IPS DF 4.7 (cell line): ENCODE measurements at regions not wholly inside any gene's neighbourhood (a gene's known extent, or its start where the extent isn't known, plus 50 kb on each side); places are given as distances from the start of the nearest gene placed in this dataset.

Source experiments
- DNase-seq: peaks from one replicate; pipeline ENCODE4 v3.0.0-alpha.2; 2013; ENCODE audit warnings: low spot score; ENCODE audit errors: extremely low read depth

DNA sequence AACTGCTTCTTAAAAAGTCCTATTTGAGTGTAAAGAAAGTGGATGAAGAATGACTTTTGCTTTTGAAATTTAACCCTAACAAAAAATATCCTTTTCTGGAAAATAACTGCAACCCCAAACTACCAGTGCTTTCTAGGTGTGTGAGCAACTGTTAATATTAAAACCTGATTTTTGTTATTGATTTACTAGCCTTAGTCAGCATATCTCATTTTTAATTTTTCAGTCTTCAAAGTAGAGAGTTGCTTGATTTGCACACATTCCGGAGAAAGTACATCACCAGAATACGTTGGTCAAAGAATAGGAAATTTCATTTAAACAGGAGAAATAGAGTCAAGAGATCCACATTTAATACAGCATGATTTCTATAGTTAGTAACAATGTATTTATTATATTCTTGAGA, 141.8 kb upstream of the ADAMTS5 start:
- no peak for DNase-seq

DNA sequence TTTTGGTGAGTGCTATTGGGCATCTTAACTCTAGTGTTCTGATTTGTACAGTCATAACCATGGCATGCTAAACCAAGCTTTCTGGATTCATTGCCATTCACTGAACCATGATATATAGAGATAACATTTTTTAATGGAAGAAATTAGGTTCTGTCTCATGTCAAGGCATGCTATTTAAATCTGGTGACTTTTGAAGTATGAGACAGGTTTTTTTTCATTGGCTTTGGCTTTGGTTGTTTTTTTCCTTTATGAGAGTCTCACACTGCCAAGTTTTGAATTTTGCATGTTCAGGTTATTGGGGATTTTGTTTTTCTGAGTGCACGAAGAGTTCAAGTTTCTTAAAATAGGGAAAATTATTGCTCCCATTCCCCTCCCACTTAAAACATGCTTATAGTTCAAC, 141.3 kb upstream of the ADAMTS5 start:
- no peak for DNase-seq

DNA sequence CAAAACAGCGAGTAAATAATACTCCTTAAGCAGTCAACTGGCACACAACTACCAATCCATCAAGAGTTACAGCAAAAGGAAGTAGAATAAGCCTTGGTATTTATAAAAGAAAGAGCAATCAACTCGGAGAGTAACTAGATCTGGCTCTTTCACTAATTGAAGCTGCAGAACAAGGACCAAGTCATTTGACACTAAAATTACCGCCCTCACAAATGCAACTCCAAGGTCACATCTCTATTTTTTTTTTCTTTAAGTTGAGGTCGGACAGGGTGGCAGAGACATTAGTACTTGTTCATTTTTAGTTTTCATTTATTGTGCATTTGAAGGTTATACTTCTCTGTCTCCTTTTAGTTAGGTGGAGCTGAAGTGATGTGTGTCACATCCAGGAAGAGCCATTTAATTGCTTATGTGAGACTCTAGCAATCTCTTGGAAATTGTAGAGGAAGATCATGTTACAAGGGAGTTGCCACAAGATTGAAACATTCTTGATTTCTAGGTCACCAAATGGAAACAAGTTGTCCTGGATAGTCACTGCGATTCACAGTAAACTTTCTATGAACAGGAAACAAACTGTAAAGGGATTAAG, 138.1 kb upstream of the ADAMTS5 start:
- no peak for DNase-seq

DNA sequence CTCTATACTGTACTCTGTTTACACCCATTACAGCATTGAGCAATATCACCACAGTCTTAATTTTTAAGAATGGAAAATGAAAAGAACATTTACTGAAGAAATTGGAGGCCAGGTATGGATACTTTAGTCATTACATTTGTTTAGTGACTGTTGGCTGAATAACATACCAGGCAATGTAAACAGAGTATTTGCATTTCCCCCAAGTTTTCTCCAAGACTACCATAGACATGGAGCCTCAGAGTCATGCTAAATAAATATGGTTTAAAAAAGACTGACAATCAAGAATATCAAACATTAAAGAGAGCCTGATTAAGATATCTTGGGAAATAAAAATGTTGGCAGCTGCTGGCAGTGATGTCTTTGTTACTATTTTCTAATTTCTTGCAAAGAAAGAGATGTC, 136.9 kb upstream of the ADAMTS5 start:
- DNase-seq: no peak

- no peak for DNase-seq
These were observed 134.6 kb upstream of the ADAMTS5 start for GRCh38 chr21:27101523-27101922.

- DNase-seq: no peak
These were observed 127.5 kb upstream of the ADAMTS5 start for GRCh38 chr21:27094184-27094948.

DNA sequence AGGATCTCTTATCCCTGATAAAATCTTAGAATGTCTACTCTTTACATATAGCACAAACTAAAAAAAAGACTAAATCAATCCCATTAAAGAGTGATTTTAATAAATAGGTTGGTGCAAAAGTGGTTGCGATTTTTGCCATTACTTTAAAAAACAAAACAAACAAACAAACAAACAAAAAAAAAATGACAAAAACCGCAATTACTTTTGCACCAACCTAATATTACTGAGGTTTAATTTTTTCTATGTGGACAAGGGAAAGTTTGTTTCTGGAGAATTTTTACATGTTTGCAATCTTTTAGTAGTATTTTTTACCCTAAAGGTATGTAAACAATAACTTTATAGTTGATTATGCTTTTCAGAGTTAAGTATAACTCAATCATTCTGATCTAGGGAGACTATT, 119.7 kb upstream of the ADAMTS5 start:
- no peak for DNase-seq

GRCh38 chr21:27086186-27086585, 119.3 kb upstream of the ADAMTS5 start:
- no peak for DNase-seq

- no peak for DNase-seq
These were observed 118.5 kb upstream of the ADAMTS5 start for GRCh38 chr21:27085387-27085786.

- no peak for DNase-seq
These were observed 116.3 kb upstream of the ADAMTS5 start for GRCh38 chr21:27083144-27083543.

- no peak for DNase-seq
These were observed 115.6 kb upstream of the ADAMTS5 start for GRCh38 chr21:27082431-27083010.

DNA sequence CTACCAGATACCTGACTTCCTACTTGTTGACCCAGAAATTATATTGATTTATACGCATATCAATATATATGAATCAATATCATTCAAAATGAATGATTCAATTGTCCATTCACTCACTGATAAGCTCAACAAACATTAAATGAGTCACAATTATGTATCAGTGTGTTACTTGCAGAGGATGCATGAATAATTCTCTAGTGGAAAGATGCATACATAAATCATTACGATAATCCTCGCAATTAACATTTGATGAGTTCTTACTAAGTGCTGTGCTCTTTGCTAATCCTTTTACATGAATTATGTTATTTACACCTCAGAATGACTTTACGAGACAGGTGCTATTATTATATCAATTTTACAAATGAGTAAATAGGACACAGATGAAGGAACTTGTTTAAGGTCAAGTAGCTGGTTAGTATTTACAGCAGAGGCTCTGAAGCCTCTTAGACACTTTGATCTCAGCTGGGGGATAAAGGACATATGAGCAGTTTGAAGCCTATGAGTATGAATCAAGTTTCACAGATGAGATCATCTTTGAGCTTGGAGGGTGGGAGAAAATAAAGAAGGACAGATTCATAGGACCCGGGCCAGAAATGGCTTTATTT, 112.8 kb upstream of the ADAMTS5 start:
- no peak for DNase-seq

DNA sequence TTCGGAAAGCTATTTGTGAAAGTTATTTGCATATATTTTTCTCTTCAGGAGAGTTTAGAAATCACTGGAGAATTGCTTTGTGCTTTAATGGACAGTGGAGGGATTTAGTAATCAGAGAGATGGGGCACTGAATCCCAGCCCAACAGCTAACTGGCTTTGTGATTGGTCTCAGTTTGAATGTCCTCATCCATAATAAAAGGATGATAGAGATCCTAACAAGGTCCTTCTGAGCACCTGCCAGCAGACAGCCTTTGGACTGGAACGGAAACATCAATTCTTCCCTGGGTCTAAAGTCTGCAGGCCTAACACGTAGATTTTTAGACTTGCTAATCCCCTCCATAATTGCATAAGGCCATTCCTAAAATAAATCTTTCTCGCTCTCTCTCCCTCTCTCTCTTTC, 112.0 kb upstream of the ADAMTS5 start:
- DNase-seq: no peak

GRCh38 chr21:27077501-27077900, 110.6 kb upstream of the ADAMTS5 start:
- no peak for DNase-seq

DNA sequence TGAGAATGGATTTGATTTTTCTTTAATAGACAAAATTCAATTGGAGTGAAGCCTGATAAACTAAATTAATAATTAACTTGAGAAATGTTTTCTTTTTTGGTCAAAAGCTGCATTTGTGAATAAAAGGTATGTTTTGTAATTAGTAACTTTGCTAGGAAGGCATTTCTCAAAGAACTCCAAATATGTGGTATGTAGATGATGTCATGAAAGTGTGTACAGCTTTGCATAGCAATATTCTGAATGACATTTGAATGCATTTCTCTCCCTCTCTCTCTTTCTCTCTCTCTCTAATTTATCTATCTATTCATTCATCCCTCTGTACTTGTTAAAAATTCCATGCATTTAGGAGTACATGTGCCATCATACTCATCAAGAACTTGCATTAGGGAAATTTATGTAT, 109.1 kb upstream of the ADAMTS5 start:
- no peak for DNase-seq

GRCh38 chr21:27070861-27071670, 104.2 kb upstream of the ADAMTS5 start:
- no peak for DNase-seq

GRCh38 chr21:27068811-27069210, 101.9 kb upstream of the ADAMTS5 start:
- DNase-seq: no peak

DNA sequence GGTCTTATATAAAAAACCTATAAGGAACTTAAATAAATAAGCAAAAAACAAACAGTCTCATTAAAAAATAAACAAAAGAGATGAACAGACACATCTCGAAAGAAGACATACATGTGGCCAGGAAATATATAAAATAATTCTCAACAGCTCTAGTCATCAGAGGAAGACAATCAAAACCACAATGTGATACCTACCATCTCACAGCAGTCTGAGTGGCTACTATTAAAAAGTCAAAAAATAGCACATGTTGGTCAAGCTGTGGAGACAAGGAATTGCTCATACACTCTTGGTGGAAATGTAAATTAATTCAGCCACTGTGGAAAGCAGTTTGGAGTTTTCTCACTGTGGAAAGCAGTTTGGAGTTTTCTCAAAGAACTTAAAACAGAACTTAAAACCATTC, 100.3 kb upstream of the ADAMTS5 start:
- DNase-seq: no peak

DNA sequence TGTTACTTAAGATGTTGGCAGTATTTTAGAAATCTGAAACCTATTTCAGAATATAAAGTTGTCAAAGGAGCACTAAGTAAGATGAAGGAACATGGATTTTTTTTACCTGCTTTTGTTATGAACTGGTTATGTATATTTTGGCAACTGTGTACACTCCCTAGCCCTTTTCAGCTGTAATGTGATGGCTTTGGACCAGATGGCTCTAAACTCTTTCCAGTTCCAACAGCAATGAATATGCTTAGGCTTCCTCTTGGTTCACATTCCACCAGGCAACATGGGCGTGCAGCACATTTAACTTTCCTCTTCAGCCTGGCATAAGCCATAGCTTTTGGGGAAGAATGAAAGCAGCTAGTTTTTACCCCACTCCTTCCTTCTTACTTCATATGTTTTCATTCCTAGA, 95.6 kb upstream of the ADAMTS5 start:
- DNase-seq: no peak

GRCh38 chr21:27061770-27062169, 94.9 kb upstream of the ADAMTS5 start:
- no peak for DNase-seq

GRCh38 chr21:27060190-27060589, 93.3 kb upstream of the ADAMTS5 start:
- no peak for DNase-seq
